BJ (cell line): ENCODE measurements at regions not wholly inside any gene's neighbourhood (a gene's known extent, or its start where the extent isn't known, plus 50 kb on each side); places are given as distances from the start of the nearest gene placed in this dataset.
"Not testable (repeated sequence)": the region's sequence is repeated elsewhere in the genome, so short reads cannot be mapped to it uniquely, and the experiment has no call there.

Experiments
- CTCF ChIA-PET: fragments of 350-600 bp; formaldehyde crosslinking; extraction: SDS; loops from one replicate; lab custom pipeline; 2021; ENCODE audit warnings: antibody characterized with exemption, inconsistent platforms; lab: Yijun Ruan, JAX
- POLR2A ChIA-PET: fragments of 300-600 bp; sonication (Branson Sonifier 250); formaldehyde crosslinking; extraction: SDS; loops from one replicate; lab custom pipeline; 2021; ENCODE audit warnings: antibody characterized with exemption; lab: Charles Lee
- DNase-seq: peaks from one replicate; pipeline ENCODE4 v3.0.0-alpha.2; 2011; ENCODE audit warnings: low read depth
- H3K27me3 ChIP-seq: 2 replicates; pipeline ENCODE4 v1.6.0; 2011; ENCODE audit warnings: low read length; ENCODE audit not compliant: control insufficient read depth, insufficient read depth
- H3K36me3 ChIP-seq: 2 replicates; pipeline ENCODE4 v1.5.1; 2011; ENCODE audit warnings: low read length; ENCODE audit not compliant: control insufficient read depth, insufficient read depth
- H3K4me3 ChIP-seq: 2 replicates; pipeline ENCODE4 v1.5.1; 2011; ENCODE audit warnings: low read depth, mild to moderate bottlenecking, control low read depth, low read length

- H3K36me3 ChIP-seq, POLR2A ChIA-PET, CTCF ChIA-PET, DNase-seq, H3K27me3 ChIP-seq, H3K4me3 ChIP-seq: not testable (repeated sequence)
Measured at GRCh38 chr2:111445191-111445929, 324.6 kb downstream of the BCL2L11 start.

GRCh38 chr2:111445941-111446340 lies 325.2 kb downstream of the BCL2L11 start:
- DNase-seq, H3K4me3 ChIP-seq, H3K27me3 ChIP-seq, H3K36me3 ChIP-seq, POLR2A ChIA-PET, CTCF ChIA-PET: not testable (repeated sequence)

GRCh38 chr2:111447482-111447881 lies 326.8 kb downstream of the BCL2L11 start:
- H3K36me3 ChIP-seq, POLR2A ChIA-PET, CTCF ChIA-PET, H3K4me3 ChIP-seq, DNase-seq, H3K27me3 ChIP-seq: not testable (repeated sequence)

- CTCF ChIA-PET, H3K4me3 ChIP-seq, DNase-seq, H3K36me3 ChIP-seq, POLR2A ChIA-PET, H3K27me3 ChIP-seq: not testable (repeated sequence)
Measured at GRCh38 chr2:111448796-111449195, 328.1 kb downstream of the BCL2L11 start.

GRCh38 chr2:111450526-111450925 lies 329.8 kb downstream of the BCL2L11 start:
- DNase-seq, CTCF ChIA-PET, H3K36me3 ChIP-seq, H3K27me3 ChIP-seq, POLR2A ChIA-PET, H3K4me3 ChIP-seq: not testable (repeated sequence)

GRCh38 chr2:111451692-111452199 lies 331.0 kb downstream of the BCL2L11 start:
- POLR2A ChIA-PET, H3K36me3 ChIP-seq, DNase-seq, CTCF ChIA-PET, H3K27me3 ChIP-seq, H3K4me3 ChIP-seq: not testable (repeated sequence)

GRCh38 chr2:111452208-111452607 lies 331.5 kb downstream of the BCL2L11 start:
- H3K4me3 ChIP-seq, POLR2A ChIA-PET, H3K36me3 ChIP-seq, DNase-seq, H3K27me3 ChIP-seq, CTCF ChIA-PET: not testable (repeated sequence)

GRCh38 chr2:111453308-111453707 lies 332.6 kb downstream of the BCL2L11 start:
- CTCF ChIA-PET, DNase-seq, H3K36me3 ChIP-seq, POLR2A ChIA-PET, H3K4me3 ChIP-seq, H3K27me3 ChIP-seq: not testable (repeated sequence)

GRCh38 chr2:111453816-111454215 lies 333.1 kb downstream of the BCL2L11 start:
- H3K27me3 ChIP-seq, H3K36me3 ChIP-seq, POLR2A ChIA-PET, DNase-seq, CTCF ChIA-PET, H3K4me3 ChIP-seq: not testable (repeated sequence)

GRCh38 chr2:111454404-111454803 lies 333.7 kb downstream of the BCL2L11 start:
- DNase-seq = peak; percentile 1
- POLR2A ChIA-PET, CTCF ChIA-PET, H3K4me3 ChIP-seq, H3K36me3 ChIP-seq, H3K27me3 ChIP-seq: not testable (repeated sequence)

- DNase-seq, POLR2A ChIA-PET, H3K27me3 ChIP-seq, CTCF ChIA-PET, H3K4me3 ChIP-seq, H3K36me3 ChIP-seq: not testable (repeated sequence)
Measured at GRCh38 chr2:111455016-111456015, 334.6 kb downstream of the BCL2L11 start.

- H3K36me3 ChIP-seq, H3K27me3 ChIP-seq, POLR2A ChIA-PET, CTCF ChIA-PET, DNase-seq, H3K4me3 ChIP-seq: not testable (repeated sequence)
Measured at GRCh38 chr2:111457191-111457590, 336.5 kb downstream of the BCL2L11 start.
